HG02884 (cell line): ENCODE measurements at regions not wholly inside any gene's neighbourhood (a gene's known extent, or its start where the extent isn't known, plus 50 kb on each side); places are given as distances from the start of the nearest gene placed in this dataset.
"Not testable (repeated sequence)": the region's sequence is repeated elsewhere in the genome, so short reads cannot be mapped to it uniquely, and the experiment has no call there.

Experiments used
- ATAC-seq: cut with Tn5 transposase; IDR thresholded peaks from one replicate; pipeline ENCODE4 v1.9.1; 2021; ENCODE audit warnings: mild to moderate bottlenecking, moderate library complexity; ENCODE audit not compliant: unreplicated experiment

DNA sequence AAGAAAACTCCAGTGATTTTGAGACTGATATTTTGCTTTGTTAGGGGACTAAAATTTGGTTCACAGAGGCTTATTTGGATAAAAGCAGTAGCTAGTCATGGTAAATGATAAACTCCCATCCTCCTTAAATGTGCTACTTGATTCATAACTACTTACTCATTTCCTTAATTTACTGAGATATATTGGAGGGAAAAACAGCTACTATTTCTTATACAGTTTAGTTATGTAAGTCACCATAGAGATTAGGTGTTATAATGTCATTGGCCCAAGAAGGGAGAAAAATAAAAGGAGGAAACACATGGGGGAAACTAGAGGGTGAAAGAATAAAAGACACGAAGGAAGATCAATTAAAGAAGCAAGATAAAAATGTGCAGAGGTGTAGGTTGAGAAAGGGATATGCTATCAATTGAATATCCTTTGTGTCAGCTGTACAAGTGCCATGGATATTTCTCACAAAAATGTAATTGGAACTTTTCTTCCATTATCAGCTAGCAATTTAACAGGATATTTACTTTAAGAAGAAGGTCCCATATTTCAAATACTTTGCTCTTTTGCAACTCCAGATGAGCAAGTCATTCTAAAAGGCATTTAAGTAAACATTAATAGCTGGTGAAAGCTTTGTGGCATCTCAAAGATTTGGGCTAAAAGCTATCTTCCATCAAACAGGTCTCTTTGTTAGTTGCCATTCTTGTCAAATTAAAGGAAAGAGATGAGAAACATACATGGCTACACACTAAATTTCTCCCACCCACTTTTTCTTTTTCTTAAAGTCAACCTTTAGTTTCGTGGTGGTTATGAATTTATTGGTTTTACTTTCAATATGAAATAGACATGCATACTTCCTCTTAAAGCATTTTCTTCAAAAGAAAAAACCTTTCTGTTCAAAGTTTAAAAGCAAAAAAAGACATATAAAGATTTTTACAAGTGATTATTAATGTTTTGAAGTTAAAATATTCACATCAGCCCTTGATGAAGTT is 439.5 kb downstream of the CCER1 start:
- ATAC-seq, result peak; percentile 95

DNA sequence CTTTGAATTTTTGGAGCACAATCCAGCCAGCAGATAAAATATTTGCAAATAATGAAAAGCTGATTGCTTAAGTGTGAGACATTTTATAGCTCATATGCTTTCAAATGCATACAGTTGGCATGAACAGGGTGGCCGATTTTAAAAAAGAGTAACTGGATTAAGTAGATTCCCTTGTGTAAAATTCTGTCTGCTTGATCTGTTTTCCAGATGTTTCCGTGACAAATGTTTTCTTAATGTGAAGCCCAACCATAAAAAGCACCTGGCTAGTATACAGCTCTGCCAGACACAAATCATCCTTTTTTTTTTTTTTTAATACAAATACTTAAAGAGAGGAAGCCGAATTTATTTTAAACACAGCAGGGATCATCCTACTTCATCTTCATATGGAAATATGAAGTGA is 440.7 kb downstream of the CCER1 start:
- ATAC-seq, result no peak

DNA sequence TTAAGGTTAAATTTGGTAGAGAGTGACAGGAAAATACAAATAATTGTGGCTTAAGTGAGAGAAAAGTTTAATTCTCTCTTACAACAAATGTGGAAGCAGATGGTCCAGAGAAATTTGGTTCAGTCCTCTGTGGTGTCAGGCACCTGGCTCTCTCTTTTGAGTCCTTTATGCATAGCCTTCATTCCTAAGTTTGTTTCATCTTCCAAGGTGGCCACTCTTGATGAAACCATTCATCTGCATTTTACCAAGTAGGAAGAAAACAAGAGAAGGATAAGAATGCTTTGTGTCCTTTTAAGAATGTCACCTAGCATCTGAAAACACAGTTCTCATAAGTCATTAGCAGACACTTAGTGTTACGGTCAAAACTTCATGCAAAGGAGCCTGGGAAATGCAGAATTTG is 442.5 kb downstream of the CCER1 start:
- ATAC-seq, result no peak

DNA sequence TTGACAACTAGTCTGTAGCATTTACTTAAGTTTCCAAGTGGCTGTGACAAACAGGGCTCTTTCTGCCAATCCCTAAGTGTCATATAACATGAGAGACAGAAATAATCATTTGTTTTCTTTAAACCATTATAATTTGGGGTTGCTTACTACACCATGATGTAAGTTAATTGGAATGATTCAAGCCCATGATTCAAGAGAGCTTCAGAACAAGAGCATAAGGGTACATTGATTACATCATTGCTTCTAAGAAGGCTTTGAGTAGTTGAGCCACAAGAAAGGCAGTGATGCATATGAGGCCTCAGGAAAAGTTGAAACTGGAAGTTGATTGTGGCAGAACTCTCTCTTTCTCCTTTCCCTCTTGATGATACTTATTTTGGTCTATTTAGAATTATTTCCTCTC is 444.0 kb downstream of the CCER1 start:
- no peak for ATAC-seq

DNA sequence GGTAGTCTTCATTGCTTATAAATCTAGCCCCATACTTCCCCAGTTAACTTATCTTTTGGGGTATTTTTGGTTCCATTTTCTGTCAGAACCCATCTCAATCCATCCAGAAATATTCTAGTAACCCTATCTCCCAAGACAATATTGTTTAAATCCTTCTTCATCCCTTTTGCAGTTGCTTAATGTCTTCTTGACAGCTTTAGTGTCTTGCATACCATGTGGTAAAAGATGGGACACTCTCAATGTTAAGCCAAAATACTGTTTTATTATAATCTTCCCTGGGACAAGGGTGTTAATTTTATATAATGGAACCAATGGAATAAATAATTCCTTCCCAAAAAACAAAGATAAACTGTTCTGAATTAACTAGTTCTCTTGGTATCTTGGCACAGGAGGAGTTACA is 450.2 kb downstream of the CCER1 start:
- no peak for ATAC-seq

DNA sequence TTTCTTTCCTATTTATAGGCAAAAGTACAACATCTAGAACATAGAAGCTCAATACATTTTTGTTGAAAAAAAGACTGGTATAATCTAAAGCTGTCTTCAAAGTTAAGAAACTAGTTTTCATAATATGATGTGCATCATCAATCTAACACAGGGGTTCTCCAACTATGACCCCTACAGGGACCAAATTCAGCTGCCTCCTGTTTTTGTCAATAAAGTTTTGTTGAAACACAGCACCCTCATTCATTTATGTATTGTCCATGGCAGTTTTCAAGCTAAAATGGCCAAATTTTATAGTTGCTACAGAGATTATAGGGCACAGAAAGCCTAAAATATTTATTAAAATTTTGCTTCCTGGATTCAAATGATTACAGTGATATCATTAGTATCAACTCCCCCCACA is 452.9 kb downstream of the CCER1 start:
- no peak for ATAC-seq

DNA sequence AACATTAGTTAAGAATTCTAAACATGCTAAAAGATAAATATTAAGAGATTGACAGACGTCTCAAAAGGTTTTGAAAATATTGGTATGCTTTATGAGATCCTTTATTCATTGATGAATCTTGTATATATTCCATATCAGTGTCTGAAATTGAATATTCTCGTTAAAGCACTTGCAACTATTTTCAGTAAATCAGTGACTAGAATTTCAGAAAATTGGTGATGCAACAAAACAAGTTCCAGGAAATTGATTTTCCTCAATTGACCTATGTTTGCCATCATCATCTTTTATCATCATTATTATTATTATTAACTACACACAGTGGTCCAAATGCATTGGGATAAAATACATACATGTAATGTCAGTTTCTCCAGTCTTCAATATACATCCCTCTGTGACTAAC is 453.6 kb downstream of the CCER1 start:
- no peak for ATAC-seq

DNA sequence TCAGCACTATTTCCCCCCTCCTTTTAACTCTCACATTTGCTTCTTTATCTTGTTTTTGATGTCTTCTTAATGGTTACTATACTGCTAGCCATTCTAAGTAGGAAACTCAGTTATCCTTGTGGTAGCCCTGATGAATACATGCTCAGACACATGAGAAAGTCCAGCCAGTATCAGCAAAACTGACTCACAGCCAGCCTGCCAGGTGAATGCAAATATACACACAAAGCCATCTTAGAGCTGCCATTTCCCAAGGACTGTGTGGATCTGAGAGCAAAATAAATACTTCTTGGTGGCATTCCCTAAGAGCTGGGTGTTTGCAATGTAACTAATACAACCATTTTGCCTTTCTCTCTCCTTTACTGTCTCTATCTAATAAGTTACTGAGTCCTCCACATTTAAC is 455.2 kb downstream of the CCER1 start:
- ATAC-seq, result no peak

DNA sequence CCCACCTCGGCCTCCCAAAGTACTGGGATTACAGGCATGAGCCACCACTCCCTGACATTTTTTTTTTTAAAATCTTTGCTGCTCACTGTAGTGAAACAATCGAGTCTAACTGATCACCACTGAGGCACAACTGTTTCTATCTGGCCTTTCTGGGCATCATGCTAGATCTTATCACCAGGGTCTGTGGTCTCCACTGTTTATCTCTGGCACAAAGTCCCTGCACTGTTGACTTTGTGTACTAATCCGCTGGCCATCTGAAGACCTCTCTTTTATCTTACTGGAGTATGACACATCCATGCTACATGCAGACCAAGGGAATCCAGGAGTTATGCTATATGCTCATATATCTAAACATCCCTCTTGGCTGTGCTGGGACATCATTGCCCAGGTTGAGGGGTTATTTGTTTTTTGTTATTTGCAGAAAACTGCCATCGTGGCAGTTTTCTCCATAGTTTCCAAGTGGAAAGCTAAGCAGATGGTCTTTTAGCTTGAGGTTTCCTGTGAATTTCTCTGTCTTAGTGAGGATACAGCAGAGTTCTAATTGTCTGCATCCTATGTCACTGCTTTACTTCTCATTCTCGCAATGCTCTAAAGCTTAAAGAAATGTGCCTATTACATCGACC is 456.9 kb downstream of the CCER1 start:
- ATAC-seq, result no peak

DNA sequence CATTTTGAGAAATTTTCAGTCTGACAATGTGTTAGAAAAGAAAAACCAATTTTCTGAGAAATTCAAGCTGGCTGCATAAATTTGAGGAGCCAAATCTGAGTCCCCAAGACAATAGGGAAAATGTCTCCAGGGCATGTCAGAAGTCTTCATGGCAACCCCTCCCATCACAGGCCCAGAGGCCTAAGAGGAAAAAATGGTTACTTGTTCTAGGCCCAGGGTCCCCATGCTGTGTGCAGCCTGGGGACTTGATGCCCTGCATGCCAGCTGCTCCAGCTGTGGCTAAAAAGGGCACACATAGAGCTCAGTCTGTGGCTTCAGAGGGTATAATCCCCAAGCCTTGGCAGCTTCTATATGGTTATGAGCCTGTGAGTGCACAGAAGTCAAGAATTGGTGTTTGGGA is 464.6 kb downstream of the CCER1 start:
- no peak for ATAC-seq

DNA sequence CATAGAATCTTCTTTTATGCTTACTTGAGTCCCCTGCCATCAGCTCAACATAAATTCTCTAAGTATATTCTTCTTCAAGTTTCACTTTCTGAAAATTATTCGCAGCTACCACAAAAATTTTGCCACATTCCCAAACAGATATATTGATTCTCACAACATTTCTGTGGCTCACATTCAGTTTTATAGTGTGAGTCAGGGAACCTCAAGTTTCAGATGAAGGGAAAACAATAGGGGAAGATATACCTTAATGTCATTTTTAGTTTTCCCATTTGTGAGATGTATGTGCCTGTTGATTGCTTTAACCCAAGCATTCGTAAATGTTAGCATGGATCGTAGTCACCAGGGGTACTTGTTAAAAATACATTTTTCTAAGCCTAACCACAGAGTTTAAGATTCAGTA is 465.8 kb downstream of the CCER1 start:
- ATAC-seq, result no peak

DNA sequence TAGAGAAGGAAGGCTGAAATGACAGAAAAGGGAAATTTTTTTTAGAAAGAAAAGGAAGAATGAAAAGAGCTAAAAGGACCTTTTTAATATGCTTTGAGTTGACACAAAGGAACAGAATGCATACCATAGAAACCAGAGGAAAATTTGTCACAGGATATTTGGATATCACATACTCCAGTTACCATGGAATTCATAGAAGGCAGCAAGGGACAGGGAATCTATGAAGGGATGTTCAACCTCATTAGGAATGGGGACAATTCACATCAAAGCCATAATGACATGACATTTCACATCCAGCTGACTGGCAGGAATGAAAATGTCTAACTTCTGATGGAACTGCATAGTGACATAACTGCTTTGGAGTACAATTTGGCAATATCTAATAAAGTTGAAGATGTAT is 469.4 kb downstream of the CCER1 start:
- ATAC-seq, result no peak

DNA sequence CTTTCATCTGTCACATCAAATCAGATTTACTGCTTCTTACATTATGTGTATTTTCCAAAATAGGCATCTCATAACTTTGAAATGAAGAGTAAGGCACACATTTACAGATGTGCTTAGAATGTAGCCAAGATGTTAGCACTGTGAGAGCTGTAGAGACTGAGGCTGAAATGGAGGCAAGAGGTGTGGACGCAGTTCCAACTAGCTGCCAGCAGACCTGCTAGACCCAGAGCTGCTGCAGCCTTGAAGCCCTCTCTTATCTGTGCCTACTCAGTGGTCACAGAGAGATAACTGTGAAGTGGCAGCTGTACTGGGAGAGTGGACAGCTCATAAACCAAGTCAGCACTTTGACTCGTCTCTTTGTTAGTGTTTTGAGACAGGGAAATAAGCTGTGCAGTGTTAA is 470.9 kb downstream of the CCER1 start:
- ATAC-seq, result no peak

DNA sequence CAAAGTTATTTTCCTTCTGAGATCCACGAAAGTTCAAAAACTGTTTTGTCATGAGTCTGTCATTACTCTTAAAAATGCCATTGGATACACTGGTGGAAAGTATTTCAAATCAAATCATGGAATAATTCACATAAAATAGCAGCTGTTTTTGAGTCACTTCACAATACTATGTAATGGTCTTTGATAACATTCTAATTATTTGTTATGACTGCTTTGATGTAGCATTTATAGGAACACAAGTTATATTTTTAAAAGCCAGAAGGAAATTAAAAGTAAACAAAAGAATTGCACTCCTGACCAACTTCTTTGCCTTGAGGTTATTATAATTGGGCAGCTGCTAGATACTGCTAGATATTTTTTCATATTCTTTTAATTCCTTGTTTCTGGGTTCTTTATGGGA is 473.2 kb downstream of the CCER1 start:
- ATAC-seq, result no peak

DNA sequence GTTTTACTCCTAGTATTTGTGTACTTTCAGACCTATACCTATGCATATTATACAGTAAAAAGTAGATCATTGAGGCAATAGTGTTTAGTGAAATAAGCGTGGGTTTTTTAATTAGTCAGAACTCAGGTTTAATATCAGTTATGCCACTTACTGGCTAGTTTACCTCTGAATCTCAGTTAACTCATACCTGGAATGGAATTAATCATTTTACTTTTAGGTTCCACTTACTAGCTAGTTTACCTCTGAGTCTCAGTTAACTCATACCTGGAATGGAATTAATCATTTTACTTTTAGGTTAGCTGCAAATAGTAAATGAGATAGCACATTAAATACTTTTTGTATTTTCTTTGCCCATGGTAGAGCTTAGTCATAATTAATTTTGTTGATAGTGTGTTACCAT is 475.7 kb downstream of the CCER1 start:
- no peak for ATAC-seq

DNA sequence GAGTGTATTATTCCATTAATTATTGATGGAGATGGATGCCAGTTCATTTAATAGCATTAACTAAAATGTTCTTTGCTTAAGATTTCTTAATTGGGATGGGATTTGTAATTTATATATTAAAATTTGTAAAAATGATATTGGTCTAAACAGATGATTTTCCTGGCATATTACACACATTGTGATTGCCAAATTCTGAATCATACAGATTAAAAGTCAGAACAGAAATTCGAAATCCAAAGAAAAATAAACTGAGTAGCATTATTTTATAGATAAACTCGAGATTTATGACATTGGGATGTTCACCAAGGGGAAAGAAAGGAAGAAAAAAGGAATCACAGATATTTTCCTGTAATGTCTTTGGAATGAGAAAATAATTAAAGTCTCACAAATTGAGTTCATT is 481.1 kb downstream of the CCER1 start:
- ATAC-seq, result no peak

DNA sequence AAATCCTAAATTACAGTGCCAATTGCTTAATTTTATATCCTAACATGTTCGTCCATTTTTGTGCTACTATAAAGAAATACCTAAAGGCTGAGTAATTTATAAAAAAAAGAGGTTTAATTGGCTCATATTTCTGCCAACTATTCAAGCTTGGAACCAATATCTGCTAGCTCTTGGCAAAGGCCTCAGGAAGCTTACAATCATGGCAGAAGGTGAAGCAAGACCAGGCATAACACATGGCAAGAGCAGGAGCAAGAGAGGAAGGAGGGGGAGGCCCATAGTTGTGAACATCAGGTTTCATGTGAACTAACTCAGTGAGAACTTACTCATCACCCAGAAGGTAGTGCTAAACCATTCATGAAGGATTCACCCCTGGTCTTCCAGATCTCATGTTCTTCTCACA is 494.3 kb downstream of the CCER1 start:
- ATAC-seq, result no peak

DNA sequence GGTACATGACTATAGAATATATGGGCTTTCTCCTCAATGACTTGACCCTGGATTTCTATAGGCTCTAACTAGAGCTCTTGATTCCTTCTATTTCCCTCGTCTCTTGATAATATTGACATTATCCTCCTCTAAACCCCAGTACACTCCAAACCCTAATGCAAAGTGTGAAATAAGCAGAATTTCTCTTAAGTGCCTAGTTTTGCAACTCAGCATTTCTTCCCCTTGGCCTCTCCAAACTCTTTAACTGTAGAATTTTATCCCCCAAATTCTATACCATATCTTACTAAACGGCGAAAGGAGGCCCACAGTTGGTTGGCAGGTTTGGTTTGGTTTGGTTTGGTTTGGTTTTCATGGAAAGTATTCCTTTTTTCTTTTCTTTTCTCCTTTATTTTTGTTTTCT is 498.7 kb downstream of the CCER1 start:
- no peak for ATAC-seq

DNA sequence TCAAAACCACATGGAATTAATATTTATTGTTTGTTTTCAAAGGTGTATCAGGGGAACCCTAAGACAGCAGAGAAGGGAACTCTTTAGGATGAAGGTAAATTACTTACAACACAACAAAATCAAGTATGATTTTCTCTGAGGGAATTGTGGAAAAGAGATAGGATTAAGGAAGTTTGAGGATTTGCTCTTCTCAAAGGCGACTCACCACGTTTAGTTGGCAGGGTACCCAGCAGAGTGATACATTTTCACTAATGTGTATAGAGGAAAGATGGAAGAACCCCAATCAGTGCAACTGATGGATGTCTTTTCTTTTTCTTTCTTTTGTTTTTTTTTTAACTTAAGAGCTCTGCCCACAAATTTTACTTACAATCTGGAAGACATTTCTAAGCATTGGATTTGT is 499.2 kb downstream of the CCER1 start:
- ATAC-seq, result no peak

DNA sequence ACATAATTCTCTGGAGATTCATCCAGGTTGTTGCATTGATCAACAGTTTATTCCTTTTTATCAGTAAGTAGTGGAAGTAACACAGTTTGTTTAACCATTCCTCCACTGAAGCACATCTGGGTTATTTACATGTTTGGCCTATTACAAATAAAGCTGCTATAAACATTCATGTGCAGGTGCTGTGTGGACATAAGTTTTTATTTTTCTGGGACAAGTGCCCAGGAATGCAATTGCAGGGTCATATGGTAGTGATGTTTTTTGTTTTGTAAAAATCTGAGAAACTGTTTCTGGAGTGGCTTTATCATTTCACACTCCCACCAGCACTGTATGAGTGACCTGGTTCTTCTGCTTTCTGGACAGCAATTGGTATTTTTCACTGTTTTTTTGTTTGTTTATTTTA is 505.4 kb downstream of the CCER1 start:
- no peak for ATAC-seq

DNA sequence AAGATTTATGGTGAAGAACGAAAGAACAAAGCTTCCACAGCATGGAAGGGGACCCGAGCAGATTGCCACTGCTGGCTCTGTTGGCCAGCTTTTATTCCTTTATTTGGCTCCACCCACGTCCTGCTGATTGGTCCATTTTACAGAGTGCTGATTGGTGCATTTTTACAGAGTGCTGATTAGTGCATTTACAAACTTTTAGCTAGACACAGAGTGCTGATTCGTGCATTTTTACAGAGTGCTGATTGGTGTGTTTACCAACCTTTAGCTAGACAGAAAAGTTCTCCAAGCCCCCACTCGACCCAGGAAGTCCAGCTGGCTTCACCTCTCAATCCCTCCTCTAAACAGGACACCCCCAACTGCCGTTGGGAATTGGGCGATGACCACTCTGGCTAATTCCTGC is 511.5 kb downstream of the CCER1 start:
- not testable (repeated sequence) for ATAC-seq

DNA sequence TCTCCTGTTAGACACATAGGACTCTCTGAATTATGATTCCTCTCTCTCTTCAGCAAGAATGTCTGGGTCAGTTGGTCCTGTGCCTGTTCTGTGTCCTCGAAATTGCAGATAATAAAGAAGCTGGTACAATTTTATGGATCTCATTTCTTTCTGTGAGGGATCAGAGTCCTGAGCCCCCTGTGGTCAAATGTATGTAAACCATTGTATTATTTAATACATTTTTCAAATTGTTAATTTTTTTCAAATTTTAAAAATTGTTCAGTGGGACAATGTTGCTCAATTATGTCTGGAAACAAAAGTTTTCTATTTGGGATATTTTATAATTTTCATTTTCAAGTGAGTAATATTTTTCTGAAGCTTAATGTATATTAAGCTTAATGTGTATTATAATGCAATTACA is 513.5 kb downstream of the CCER1 start:
- ATAC-seq, result no peak

DNA sequence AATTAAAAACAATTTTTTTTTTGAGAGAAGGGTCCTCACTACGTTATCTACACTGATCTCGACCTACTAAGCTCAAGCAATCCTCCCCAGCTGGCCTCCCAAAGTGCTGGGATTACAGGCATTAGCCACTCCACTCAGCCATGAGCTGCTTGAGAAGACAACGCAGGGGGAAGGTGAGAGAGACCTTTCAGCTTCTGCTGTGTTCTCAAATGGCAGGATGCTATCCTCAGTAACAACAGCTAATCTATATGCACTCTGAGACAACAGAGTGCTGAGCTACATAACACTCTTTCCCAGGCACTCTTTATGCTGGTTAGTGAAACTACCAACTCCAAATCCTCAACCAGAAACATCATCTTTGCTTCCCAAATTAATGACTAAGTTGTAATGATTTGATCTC is 526.1 kb downstream of the CCER1 start:
- ATAC-seq, result no peak
